ENCODE measurements at regions not wholly inside any gene's neighbourhood (a gene's known extent, or its start where the extent isn't known, plus 50 kb on each side); places are given as distances from the start of the nearest gene placed in this dataset.
"Not testable (repeated sequence)": the region's sequence is repeated elsewhere in the genome, so short reads cannot be mapped to it uniquely, and the experiment has no call there.

- H3K4me2 ChIP-seq: no peak overlapping the region
- no peaks in the 10 kb centered on the region for H3K27me3 ChIP-seq (ENCODE audit: insufficient read depth, low read depth)
- no peaks in the 10 kb centered on the region for H4K20me1 ChIP-seq (ENCODE audit: insufficient read depth)
- BruUV-seq (replicated peaks): no TSS peak
- H3K4me1 ChIP-seq (replicated peaks; ENCODE audit: insufficient read depth): no peaks in the 10 kb centered on the region
- no peak for TF ChIP-seq CTCF (conservative IDR thresholded peaks at IDR 0.05)
- TF ChIP-seq EZH2 (IDR thresholded peaks at IDR 0.05; ENCODE audit: low read depth): no peak
- H3K9me3 ChIP-seq (ENCODE audit: insufficient read depth, low read depth): no peaks in the 10 kb centered on the region
- ChIA-PET POLR2A (ENCODE audit: unreplicated experiment) (no interaction called here), CTCF (no interaction called here)
- intact Hi-C loops (cut with micrococcal nuclease; ENCODE audit: unreplicated experiment): no loop called here
- H3K4me3 ChIP-seq: no peak overlapping the region
- H3F3A ChIP-seq (ENCODE audit: insufficient read depth, low read depth): no peaks in the 10 kb centered on the region
- no peak overlapping the region for H3K27ac ChIP-seq
- no peaks in the 10 kb centered on the region for H3K9me2 ChIP-seq (ENCODE audit: insufficient read depth)
- no peaks in the 10 kb centered on the region for H3K79me2 ChIP-seq (ENCODE audit: low read depth)
- H2AFZ ChIP-seq: no peak overlapping the region
- no peak for DNase-seq
- no peaks in the 10 kb centered on the region for H3K36me3 ChIP-seq (ENCODE audit: low read depth)
Observed at GRCh38 chr2:34519659-34520058, 920.6 kb upstream of the FAM98A start.

DNA sequence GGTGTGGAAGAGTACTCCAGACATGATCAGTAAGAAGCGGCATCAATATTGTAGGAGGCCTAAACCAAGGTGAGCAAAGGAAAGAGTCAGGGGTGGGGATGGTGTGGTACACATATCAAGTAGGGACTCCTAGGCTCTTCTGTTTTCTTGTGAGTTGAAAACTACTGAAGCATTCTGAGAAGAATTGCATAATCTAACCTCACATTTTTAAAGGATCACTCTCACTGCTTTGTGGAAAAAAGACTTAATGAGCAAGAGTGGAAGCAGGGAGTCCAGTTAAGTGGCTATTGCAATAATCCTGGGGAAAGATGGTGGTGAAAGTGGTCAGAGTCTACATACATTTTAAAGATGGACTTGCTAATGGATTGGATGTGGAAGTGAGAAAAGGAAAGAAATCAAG is 899.5 kb upstream of the FAM98A start:
- no peak for TF ChIP-seq CTCF (conservative IDR thresholded peaks at IDR 0.05)
- no peak for TF ChIP-seq EZH2 (IDR thresholded peaks at IDR 0.05; ENCODE audit: low read depth)

DNA sequence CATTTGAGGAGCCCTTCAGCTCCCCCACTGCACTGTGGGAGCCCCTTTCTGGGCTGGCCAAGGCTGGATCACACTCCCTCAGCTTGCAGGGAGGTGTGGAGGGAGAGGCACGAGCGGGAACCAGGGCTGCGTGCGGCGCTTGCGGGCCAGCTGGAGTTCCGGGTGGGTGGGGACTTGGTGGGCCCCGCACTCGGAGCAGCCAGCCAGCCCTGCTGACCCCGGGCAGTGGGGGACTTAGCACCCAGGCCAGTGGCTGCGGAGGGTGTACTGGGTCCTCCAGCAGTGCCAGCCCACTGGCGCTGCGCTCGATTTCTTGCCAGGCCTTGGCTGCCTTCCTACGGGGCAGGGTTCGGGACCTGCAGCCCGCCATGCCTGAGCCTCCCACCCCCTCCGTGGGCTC is 895.1 kb upstream of the FAM98A start:
- H3K79me2 ChIP-seq (ENCODE audit: low read depth); H3K4me3 ChIP-seq; H3K4me2 ChIP-seq; H4K20me1 ChIP-seq (ENCODE audit: insufficient read depth); H3K9me3 ChIP-seq (ENCODE audit: insufficient read depth, low read depth); H3K36me3 ChIP-seq (ENCODE audit: low read depth); BruUV-seq (replicated peaks); intact Hi-C loops (cut with micrococcal nuclease; ENCODE audit: unreplicated experiment); H2AFZ ChIP-seq; CTCF ChIA-PET; POLR2A ChIA-PET (ENCODE audit: unreplicated experiment); H3F3A ChIP-seq (ENCODE audit: insufficient read depth, low read depth); H3K4me1 ChIP-seq (replicated peaks; ENCODE audit: insufficient read depth); H3K27ac ChIP-seq; DNase-seq; H3K27me3 ChIP-seq (ENCODE audit: insufficient read depth, low read depth); H3K9me2 ChIP-seq (ENCODE audit: insufficient read depth): not testable (repeated sequence)

More for the DNA sequence above, 899.5 kb upstream of the FAM98A start:
- Histone ChIP-seq H3K4me1 (replicated peaks; ENCODE audit: insufficient read depth) (no peaks in the 10 kb centered on the region), H3K36me3 (ENCODE audit: low read depth) (no peaks in the 10 kb centered on the region), H3K79me2 (ENCODE audit: low read depth) (no peaks in the 10 kb centered on the region), H3K9me3 (ENCODE audit: insufficient read depth, low read depth) (no peaks in the 10 kb centered on the region), H2AFZ (no peak overlapping the region), H4K20me1 (ENCODE audit: insufficient read depth) (no peaks in the 10 kb centered on the region), H3K27me3 (ENCODE audit: insufficient read depth, low read depth) (no peaks in the 10 kb centered on the region), H3K9me2 (ENCODE audit: insufficient read depth) (no peaks in the 10 kb centered on the region), H3K27ac (no peak overlapping the region), H3F3A (ENCODE audit: insufficient read depth, low read depth) (no peaks in the 10 kb centered on the region), H3K4me3 (no peak overlapping the region), H3K4me2 (no peak overlapping the region)
- POLR2A ChIA-PET (ENCODE audit: unreplicated experiment): no interaction called here
- CTCF ChIA-PET: no interaction called here
- BruUV-seq (replicated peaks): no TSS peak
- no peak for DNase-seq
- intact Hi-C loops (cut with micrococcal nuclease; ENCODE audit: unreplicated experiment): no loop called here

DNA sequence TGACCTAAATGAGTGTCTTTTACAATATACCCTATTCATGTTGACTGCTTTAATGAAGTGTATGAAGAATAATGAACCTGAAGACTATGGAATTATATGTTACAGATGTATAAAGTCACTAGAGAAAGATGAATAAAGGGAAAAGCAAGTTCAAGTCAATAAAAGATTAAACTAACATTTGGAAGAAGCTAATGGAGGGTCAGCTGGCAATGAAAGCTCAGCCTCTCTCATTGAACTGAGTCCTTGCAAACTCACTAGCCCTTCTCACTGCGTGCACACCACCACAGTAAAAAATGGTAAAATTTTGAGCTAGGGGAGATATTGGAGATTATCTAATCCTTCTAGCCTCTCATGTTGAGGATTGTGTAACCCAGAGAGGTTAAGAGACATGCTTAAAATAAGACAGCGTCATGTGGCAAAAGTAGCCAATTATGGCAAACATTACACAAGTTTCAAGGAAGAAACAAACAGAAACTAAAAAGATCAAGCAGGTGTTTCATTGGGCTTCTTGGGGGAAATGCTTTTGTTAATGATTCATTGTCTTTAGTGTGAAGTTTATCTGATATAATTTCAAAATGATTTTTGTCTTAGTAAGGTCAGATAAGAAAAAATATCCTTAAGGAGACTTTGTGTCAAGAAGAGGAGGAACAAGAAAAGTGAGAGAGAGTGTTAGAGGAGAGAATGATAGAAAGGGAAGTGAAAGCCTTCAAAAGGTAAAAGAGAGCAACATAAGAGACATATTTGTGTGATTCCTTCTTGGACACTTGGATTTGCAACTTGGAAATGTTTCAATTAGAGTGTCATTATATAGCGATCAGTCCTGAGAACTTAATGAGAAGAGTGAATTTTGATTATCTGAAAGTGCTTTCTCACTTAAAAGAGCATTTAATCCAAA is 893.7 kb upstream of the FAM98A start:
- Histone ChIP-seq H3K9me2 (ENCODE audit: insufficient read depth) (no peaks in the 10 kb centered on the region), H4K20me1 (ENCODE audit: insufficient read depth) (no peaks in the 10 kb centered on the region), H3K27me3 (ENCODE audit: insufficient read depth, low read depth) (no peaks in the 10 kb centered on the region), H3K4me1 (replicated peaks; ENCODE audit: insufficient read depth) (no peaks in the 10 kb centered on the region), H2AFZ (no peak overlapping the region), H3F3A (ENCODE audit: insufficient read depth, low read depth) (no peaks in the 10 kb centered on the region), H3K4me2 (no peak overlapping the region), H3K9me3 (ENCODE audit: insufficient read depth, low read depth) (no peaks in the 10 kb centered on the region), H3K4me3 (no peak overlapping the region), H3K79me2 (ENCODE audit: low read depth) (no peaks in the 10 kb centered on the region), H3K27ac (no peak overlapping the region), H3K36me3 (ENCODE audit: low read depth) (no peaks in the 10 kb centered on the region)
- DNase-seq: no peak
- no TSS peak for BruUV-seq (replicated peaks)
- ChIA-PET POLR2A (ENCODE audit: unreplicated experiment) (no interaction called here), CTCF (no interaction called here)
- intact Hi-C loops (cut with micrococcal nuclease; ENCODE audit: unreplicated experiment): no loop called here
- TF ChIP-seq CTCF (conservative IDR thresholded peaks at IDR 0.05) (no peak), EZH2 (IDR thresholded peaks at IDR 0.05; ENCODE audit: low read depth) (no peak)

All from PC-9 (cell line).